ENCODE measurements at regions not wholly inside any gene's neighbourhood (a gene's known extent, or its start where the extent isn't known, plus 50 kb on each side); places are given as distances from the start of the nearest gene placed in this dataset.

DNA sequence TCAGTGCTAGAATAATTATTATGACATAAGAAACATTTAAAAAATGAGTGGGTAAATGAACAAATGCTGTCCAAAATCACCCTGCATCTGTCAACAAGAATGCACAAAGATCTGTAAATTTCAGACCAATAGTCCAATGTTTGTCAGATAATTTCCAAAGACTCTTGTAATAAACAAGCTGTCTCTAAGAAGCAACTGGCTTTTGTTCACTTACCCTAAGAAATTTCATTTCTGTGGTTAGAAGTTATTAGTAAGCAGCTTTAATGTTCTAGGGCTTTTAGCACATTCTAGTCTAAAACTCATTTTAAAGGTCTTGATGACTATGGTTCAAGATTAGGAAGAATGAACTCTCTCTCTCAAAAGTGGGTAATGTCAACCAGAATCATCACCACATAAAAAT lies 560.3 kb upstream of the SMIM31 start:
- TF ChIP-seq, protein P1, sequence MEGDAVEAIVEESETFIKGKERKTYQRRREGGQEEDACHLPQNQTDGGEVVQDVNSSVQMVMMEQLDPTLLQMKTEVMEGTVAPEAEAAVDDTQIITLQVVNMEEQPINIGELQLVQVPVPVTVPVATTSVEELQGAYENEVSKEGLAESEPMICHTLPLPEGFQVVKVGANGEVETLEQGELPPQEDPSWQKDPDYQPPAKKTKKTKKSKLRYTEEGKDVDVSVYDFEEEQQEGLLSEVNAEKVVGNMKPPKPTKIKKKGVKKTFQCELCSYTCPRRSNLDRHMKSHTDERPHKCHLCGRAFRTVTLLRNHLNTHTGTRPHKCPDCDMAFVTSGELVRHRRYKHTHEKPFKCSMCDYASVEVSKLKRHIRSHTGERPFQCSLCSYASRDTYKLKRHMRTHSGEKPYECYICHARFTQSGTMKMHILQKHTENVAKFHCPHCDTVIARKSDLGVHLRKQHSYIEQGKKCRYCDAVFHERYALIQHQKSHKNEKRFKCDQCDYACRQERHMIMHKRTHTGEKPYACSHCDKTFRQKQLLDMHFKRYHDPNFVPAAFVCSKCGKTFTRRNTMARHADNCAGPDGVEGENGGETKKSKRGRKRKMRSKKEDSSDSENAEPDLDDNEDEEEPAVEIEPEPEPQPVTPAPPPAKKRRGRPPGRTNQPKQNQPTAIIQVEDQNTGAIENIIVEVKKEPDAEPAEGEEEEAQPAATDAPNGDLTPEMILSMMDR (IDR thresholded peaks at IDR 0.05; ENCODE audit: low read depth, low read length, missing control alignments), result no peak
- H3K4me3 ChIP-seq (ENCODE audit: low read depth, low read length), result no peak overlapping the region
- H3K27me3 ChIP-seq (replicated peaks), result no peaks in the 10 kb centered on the region
- H3K36me3 ChIP-seq (replicated peaks), result no peaks in the 10 kb centered on the region
- H3K27ac ChIP-seq, result no peak overlapping the region
- DNase-seq, result no peak
- in situ Hi-C loops (cut with HindIII; ENCODE audit: low pct_ligation_motif_present, low sequenced_read_pairs), result no loop called here

GRCh38 chr4:164197556-164197955 lies 556.4 kb upstream of the SMIM31 start:
- Histone ChIP-seq H3K36me3 (replicated peaks) (no peaks in the 10 kb centered on the region), H3K27me3 (replicated peaks) (no peaks in the 10 kb centered on the region), H3K27ac (no peak overlapping the region), H3K4me3 (ENCODE audit: low read depth, low read length) (no peak overlapping the region)
- in situ Hi-C loops (cut with HindIII; ENCODE audit: low pct_ligation_motif_present, low sequenced_read_pairs), result no loop called here
- TF ChIP-seq, protein P1 (IDR thresholded peaks at IDR 0.05; ENCODE audit: low read depth, low read length, missing control alignments), result no peak
- DNase-seq, result no peak

DNA sequence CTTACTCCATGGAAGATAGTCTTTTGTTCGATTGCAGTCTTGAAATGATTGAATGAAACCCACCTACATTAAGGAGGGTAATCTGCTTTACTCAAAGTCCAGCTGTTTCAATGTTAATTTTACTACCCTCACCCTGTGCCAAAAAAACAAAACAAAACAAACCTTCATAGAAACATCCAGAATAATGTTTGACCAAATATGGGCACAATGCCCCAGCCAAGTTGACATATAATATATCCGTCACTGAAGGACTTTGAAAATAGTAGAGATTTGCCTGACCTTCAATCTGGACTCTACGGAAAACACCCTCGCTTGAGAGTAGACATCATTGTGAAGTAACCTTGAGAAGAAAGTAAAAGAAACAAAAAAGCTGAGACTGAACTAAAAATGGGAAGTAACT lies 550.5 kb upstream of the SMIM31 start:
- TF ChIP-seq, protein P1 (IDR thresholded peaks at IDR 0.05; ENCODE audit: low read depth, low read length, missing control alignments), result no peak
- Histone ChIP-seq H3K27me3 (replicated peaks) (no peaks in the 10 kb centered on the region), H3K4me3 (ENCODE audit: low read depth, low read length) (no peak overlapping the region), H3K27ac (peak overlapping the region; percentile 71), H3K36me3 (replicated peaks) (no peaks in the 10 kb centered on the region)
- in situ Hi-C loops (cut with HindIII; ENCODE audit: low pct_ligation_motif_present, low sequenced_read_pairs), result no loop called here
- no peak for DNase-seq

DNA sequence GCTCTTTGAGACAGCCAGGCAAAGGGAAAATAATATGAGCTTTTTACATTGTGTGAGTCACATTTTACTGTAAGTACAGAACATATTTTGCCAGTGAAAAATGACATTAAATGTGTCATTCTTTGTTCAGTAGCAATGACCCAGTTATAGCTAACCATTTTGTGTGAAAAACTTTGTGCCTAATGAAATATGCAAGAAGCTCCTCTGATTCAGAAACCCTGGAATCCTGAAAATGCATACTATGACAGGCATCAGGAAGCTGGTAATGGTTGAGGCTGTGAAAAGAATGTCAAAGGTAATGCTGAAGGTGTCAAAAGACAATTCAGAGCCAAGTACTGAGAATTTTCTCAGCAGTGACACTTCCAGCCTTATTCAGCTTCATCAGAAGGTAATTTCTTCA lies 549.5 kb upstream of the SMIM31 start:
- TF ChIP-seq, protein P1 (IDR thresholded peaks at IDR 0.05; ENCODE audit: low read depth, low read length, missing control alignments), result no peak
- H3K36me3 ChIP-seq (replicated peaks), result no peaks in the 10 kb centered on the region
- DNase-seq, result peak; percentile 73
- H3K27ac ChIP-seq, result peak overlapping the region; percentile 71
- no peak overlapping the region for H3K4me3 ChIP-seq (ENCODE audit: low read depth, low read length)
- no peaks in the 10 kb centered on the region for H3K27me3 ChIP-seq (replicated peaks)
- in situ Hi-C loops (cut with HindIII; ENCODE audit: low pct_ligation_motif_present, low sequenced_read_pairs), result no loop called here

GRCh38 chr4:164207460-164207859 lies 546.5 kb upstream of the SMIM31 start:
- Histone ChIP-seq H3K27me3 (replicated peaks) (no peaks in the 10 kb centered on the region), H3K4me3 (ENCODE audit: low read depth, low read length) (no peak overlapping the region), H3K36me3 (replicated peaks) (no peaks in the 10 kb centered on the region), H3K27ac (no peak overlapping the region)
- TF ChIP-seq, protein P1 (IDR thresholded peaks at IDR 0.05; ENCODE audit: low read depth, low read length, missing control alignments), result no peak
- in situ Hi-C loops (cut with HindIII; ENCODE audit: low pct_ligation_motif_present, low sequenced_read_pairs), result no loop called here
- DNase-seq, result no peak

GRCh38 chr4:164210377-164210776 lies 543.6 kb upstream of the SMIM31 start:
- TF ChIP-seq, protein P1 (IDR thresholded peaks at IDR 0.05; ENCODE audit: low read depth, low read length, missing control alignments), result no peak
- in situ Hi-C loops (cut with HindIII; ENCODE audit: low pct_ligation_motif_present, low sequenced_read_pairs), result no loop called here
- peak overlapping the region; percentile 21 for H3K27ac ChIP-seq
- DNase-seq, result peak; percentile 54
- H3K4me3 ChIP-seq (ENCODE audit: low read depth, low read length), result no peak overlapping the region
- no peaks in the 10 kb centered on the region for H3K27me3 ChIP-seq (replicated peaks)
- H3K36me3 ChIP-seq (replicated peaks), result no peaks in the 10 kb centered on the region
